Vagina (tissue), 2 donors: ENCODE measurements at regions not wholly inside any gene's neighbourhood (a gene's known extent, or its start where the extent isn't known, plus 50 kb on each side); places are given as distances from the start of the nearest gene placed in this dataset.

Source experiments
- POLR2A ChIP-seq, 2 donors: fragments of 450-650 bp; IDR thresholded peaks; one replicate each; pipeline ENCODE4 v1.6.1; 2017; ENCODE audit warnings: antibody characterized with exemption in 2 of 2, mild to moderate bottlenecking in 2 of 2, moderate library complexity in 2 of 2
- TF ChIP-seq, protein P1 (sequence below), 3 experiments: fragments of 450-650 bp in 2 of 3; fragments of 200-600 bp in 1 of 3; sonication (generic) in 1 of 3; IDR thresholded peaks; one replicate each; pipeline ENCODE4 v1.5.1; 2017 to 2019; ENCODE audit warnings: antibody characterized with exemption in 3 of 3, mild to moderate bottlenecking in 2 of 3, moderate library complexity in 2 of 3

DNA sequence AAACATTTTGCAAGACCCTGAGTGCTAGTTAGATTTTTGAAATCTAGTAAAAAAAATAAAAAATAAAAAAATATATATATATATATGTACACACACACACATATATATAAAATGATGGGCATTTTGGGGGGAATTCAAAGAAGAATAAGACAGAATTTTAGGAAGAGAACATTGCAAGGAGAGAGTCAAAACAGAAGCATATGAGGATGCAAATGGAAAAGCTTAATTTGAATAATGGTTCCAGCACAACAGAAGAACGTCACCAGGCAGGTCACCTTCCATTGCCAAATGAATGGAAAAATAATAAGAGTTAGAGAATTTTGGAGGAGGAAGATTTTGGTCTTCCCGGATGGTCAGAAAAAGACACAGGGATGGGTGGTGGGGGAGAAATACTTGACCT lies 1097.2 kb downstream of the BCL11A start:
- TF ChIP-seq, protein P1, sequence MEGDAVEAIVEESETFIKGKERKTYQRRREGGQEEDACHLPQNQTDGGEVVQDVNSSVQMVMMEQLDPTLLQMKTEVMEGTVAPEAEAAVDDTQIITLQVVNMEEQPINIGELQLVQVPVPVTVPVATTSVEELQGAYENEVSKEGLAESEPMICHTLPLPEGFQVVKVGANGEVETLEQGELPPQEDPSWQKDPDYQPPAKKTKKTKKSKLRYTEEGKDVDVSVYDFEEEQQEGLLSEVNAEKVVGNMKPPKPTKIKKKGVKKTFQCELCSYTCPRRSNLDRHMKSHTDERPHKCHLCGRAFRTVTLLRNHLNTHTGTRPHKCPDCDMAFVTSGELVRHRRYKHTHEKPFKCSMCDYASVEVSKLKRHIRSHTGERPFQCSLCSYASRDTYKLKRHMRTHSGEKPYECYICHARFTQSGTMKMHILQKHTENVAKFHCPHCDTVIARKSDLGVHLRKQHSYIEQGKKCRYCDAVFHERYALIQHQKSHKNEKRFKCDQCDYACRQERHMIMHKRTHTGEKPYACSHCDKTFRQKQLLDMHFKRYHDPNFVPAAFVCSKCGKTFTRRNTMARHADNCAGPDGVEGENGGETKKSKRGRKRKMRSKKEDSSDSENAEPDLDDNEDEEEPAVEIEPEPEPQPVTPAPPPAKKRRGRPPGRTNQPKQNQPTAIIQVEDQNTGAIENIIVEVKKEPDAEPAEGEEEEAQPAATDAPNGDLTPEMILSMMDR (IDR thresholded peaks at IDR 0.05): no peak
- TF ChIP-seq POLR2A (IDR thresholded peaks at IDR 0.05): no peak
